ENCODE measurements at regions not wholly inside any gene's neighbourhood (a gene's known extent, or its start where the extent isn't known, plus 50 kb on each side); places are given as distances from the start of the nearest gene placed in this dataset.

GRCh38 chr18:43642727-43643330 is 365.5 kb upstream of the SYT4 start:
- no peak for DNase-seq (ENCODE audit: low read depth in 2 of 2)

- DNase-seq (ENCODE audit: low read depth in 2 of 2): no peak
Measured at GRCh38 chr18:43648002-43648401, 370.7 kb upstream of the SYT4 start.

DNA sequence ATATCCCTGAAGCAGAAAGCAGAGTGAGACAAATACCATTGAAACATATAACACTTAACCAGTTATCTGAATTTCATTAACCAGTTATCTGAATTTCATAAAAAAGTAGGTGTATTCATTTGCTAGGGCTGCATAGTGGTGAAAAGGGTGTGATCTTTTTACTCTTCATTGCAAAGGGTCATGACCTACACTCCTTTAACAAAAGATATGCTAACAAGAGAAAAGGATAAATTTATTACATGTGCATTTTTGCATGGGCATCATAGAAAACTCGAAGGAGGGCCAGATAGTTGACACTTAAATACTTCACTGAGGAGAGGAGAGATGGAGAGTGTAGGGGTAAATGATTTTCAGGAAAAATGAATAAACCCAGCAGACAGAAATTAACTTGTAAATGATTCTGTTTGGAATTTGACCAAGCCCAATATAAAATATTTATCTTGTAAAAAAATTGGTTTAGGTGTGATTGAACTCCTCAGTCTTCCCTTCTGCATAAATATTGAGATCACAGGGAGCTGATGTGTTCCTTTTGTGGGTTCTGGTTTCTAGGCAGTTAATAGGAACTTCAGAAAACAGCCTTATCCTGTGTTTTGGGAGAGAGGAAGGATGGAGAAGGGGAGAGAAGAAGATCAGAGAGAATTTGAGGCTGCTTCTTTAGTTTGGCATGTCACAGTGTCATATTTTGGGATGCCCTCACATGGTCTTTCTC is 372.5 kb upstream of the SYT4 start:
- DNase-seq (ENCODE audit: low read depth in 2 of 2): no peak

DNA sequence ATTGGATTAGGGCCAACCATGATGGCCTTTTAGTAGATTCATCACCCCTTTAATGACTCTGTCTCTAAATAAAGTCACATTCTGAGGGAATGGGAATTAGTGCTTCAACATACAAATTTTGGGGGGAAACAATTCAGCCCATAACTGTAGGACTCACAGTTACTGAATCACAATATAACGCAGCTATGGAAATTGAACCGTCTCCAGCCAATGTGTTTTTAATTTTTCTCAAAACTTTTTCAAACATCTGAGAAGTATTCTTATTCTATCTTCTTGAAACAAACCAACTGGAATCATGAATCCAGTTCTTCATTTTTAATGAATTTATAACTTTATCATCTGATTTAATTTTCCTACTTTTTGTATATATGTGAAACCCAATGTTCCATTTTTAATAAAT is 373.1 kb upstream of the SYT4 start:
- DNase-seq (ENCODE audit: low read depth in 2 of 2): no peak

DNA sequence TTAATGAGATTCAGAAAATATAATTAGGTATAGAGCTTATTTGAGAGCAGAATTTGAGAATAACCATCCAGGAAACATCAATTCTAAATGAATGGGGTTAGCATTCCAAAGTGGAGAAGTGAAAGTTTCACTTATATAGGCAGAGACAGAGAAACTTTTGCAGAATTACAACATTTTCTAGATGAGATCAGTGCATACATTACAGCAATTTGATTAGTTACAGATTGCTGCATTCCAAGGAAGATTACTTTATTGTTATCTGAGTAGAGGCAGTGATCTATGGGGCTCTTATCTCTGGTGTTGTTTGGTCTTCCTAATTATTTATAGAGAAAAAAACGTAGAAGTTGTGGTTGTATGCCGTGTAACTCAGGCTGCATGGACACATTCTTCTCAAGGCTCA is 373.8 kb upstream of the SYT4 start:
- DNase-seq (ENCODE audit: low read depth in 2 of 2): no peak

DNA sequence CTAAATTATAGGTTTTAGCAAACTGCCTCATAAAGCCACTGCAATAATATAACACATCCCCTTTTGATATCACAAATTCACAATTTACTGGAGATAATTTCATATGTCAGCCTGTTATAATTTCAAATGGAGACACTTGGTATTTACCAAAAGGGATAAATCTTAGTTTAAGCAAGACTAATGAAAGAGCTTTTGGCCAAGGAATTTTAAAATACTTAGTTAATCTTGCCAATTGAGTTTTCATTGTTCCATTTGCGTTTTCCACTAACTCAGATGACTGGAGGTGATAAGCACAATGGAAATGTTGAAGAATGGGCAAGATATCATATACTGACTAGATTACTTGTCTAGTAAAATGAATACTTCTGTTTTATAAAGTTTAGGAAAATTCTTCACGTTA is 379.3 kb upstream of the SYT4 start:
- no peak for DNase-seq (ENCODE audit: low read depth in 2 of 2)

GRCh38 chr18:43661570-43661969 is 384.3 kb upstream of the SYT4 start:
- no peak for DNase-seq (ENCODE audit: low read depth in 2 of 2)

DNA sequence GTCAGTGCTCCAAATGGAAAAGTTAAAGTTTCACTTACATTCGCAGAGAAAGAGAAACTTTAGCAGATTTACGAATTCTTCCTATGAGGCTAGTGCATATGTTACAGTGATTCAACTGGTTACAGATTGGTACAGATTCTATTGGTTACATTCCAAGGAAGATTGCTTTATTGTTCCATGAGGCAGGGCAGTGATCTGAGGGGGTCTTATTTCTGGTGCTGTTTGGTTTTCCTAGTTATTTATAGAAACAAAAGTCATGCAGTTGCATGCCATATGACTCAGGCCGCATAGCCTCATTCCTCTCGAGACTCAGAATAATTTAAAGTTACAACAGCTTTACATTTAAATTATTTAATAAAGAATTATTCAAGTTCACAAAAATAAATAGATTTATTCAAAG is 385.4 kb upstream of the SYT4 start:
- no peak for DNase-seq (ENCODE audit: low read depth in 2 of 2)

GRCh38 chr18:43663159-43663558 is 385.9 kb upstream of the SYT4 start:
- no peak for DNase-seq (ENCODE audit: low read depth in 2 of 2)

DNA sequence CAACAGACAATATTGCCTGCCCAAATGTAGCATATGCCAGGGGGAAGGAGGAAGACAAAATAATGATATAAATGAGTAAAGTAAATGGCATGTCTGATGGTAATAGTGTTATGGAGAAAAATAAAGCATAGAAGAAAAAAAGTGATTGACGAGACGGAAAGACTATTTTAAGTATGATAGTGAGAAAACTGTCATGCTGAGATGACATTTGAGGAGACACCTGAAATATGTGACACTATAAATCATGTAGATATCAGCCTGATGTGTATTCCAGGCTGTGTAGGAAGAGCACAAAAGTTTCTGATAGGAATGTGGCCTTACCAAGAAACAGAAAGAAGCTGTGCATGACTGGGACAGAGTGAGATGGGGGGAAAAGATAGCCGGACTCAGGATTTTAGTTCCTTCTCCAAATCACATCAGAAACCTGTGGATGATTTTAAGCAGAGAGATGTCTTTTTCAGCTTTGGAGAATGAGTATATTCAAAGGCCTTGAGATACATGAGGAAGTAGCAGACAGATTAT is 387.3 kb upstream of the SYT4 start:
- no peak for DNase-seq (ENCODE audit: low read depth in 2 of 2)

GRCh38 chr18:43665105-43665788 is 388.0 kb upstream of the SYT4 start:
- DNase-seq (ENCODE audit: low read depth in 2 of 2): no peak

DNA sequence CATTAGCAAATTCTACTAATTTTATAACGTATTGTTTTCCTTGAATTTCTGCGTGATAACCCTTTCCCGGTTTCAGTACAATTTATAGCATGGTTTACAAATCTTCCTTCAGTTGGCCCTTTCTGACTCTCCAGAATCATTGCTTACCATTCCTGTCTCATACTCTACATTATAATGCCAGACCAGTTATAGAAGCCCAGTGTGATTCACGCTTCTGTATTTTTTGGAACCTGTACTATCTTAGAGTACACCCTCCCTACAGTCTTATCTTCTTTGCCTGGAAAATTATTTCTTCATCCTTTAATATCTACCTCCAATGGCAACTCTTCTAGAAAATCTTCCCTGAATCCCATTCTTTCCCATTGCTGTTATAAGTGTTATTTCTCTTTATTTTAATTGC is 391.6 kb upstream of the SYT4 start:
- no peak for DNase-seq (ENCODE audit: low read depth in 2 of 2)

DNA sequence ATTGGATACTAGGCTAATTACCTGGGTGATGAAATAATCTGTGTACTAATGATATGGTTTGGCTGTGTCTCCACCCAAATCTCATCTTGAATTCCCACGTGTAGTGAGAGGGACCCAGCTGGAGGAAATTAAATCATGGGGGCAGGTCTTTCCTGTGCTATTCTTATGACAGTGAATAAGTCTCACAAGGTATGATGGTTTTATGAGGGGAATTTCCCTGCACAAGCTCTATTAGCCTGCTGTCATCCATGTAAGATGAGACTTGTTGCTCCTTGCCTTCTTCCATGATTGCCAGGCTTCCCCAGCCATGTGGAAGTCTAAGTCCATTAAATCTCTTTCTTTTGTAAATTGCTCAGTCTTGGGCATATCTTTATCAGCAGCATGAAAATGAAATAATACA is 394.1 kb upstream of the SYT4 start:
- DNase-seq (ENCODE audit: low read depth in 2 of 2): no peak

DNA sequence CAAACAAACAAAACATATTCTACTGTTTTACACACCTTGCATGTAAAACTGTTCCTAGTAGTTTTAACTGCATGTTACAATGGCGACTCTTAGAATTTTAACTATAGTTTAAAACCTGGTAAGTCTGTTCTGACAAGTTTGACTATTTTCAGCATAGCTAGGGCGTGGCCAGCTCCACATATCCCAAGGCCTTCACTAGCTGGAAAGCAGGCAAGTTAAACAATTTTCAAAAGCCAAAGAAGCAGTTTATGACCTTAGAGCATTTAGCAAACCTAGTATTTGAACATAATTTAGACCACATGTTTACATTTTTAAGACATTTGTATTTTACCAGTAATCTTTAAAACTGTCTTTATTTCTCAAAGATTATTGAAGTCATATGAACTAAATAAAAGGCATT is 402.8 kb upstream of the SYT4 start:
- DNase-seq (ENCODE audit: low read depth in 2 of 2): no peak

DNA sequence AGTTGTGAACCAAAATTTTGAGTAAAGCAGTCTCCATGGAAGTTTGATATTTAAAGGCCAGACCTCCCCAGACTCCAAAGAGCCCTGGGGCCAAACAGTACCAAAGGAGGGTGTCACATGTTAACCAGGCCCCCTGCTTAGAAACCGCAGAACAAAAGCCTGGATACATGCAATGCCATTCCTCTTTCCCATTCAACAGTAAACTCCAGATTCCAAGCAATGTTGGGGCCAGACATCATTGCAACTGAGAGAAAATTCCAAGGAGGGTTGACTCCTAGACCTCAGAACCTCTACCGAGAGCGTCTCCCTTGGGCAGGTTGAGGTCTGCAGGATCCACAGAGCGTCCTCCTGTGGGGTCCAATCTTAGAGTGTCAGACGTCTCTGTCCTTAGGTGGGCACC is 404.4 kb upstream of the SYT4 start:
- no peak for DNase-seq (ENCODE audit: low read depth in 2 of 2)

DNA sequence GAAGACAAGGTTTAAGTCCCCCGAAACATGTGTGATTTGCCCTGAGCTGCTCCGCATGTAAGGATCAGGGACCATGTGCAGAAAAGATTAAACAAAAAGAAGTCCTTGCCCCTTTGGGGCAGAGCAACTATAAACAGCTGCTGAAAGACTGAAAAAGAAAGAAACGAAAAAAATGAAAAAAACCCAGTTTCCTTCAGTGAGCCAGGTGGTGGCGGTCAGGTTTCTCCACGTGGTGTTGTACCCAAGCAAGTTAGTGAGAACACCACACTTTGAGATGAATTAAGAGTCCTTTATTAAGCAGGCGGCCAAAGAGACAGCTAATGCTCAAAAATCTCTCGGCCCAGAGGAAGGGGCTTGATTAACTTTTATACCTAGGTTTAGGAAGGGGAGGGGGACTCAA is 404.9 kb upstream of the SYT4 start:
- DNase-seq (ENCODE audit: low read depth in 2 of 2): no peak

DNA sequence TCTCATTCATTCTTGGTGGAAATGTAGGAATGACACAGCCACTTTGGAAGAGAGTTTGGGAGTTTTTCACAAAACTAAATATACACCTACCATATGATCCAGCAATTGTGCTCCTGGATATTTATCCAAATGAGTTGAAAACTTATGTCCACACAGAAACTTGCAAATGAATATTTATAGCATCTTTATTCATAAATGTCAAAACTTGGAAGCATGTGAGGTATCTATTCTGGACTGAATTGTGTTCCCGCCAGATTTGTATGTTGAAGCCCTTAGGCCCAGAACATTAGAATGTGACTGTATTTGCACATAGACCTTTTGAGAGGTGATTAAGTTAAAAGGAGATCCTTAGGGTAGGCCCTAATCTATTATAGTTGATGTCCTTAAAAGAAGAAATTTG is 409.4 kb upstream of the SYT4 start:
- DNase-seq (ENCODE audit: low read depth in 2 of 2): no peak

GRCh38 chr18:43692099-43692690 is 414.9 kb upstream of the SYT4 start:
- DNase-seq (ENCODE audit: low read depth in 2 of 2): no peak

DNA sequence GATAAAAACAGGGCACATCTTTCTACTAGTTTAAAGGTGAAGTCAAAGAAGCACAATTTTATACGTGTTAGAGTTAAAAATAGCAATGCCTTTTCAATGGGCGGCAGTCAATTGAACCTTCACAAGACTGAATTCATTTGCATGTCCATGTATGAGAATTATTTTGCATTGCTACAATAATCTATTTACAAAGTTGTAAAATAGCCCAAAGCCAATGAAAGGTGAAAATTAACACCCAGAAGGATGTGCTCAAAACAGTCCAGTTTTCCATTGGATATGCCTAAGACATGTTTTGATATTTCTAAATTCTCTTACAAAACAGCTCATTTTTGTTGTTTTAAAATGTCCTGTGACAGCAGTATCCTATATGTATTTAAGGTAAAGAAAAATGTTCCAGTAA is 425.1 kb upstream of the SYT4 start:
- DNase-seq (ENCODE audit: low read depth in 2 of 2): no peak

DNA sequence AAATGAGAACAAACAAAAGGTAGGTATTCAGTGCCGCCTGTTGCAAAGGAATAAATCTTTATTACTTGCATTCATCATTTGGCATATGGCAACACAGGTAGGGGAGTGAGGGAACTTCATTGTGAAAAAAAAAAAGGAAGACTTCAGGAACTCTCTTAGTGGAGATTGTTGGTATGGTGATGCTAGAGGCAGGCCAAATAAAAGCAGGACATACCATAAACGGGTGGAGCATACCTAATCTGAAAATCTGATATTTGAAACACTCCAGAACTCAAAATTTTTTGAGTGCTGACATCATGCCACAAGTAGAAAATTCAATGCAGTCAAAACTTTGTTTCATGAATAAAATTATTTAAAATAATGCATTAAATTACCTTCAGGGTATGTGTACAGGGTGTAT is 425.8 kb upstream of the SYT4 start:
- DNase-seq (ENCODE audit: low read depth in 2 of 2): no peak

GRCh38 chr18:43705850-43706249 is 428.6 kb upstream of the SYT4 start:
- no peak for DNase-seq (ENCODE audit: low read depth in 2 of 2)

GRCh38 chr18:43710135-43710534 is 432.8 kb upstream of the SYT4 start:
- DNase-seq (ENCODE audit: low read depth in 2 of 2): no peak

Measured in activated CD8-positive, alpha-beta memory T cell treated with anti-CD3 and anti-CD28 coated beads for 4 hours (primary cell).